ENCODE measurements at regions not wholly inside any gene's neighbourhood (a gene's known extent, or its start where the extent isn't known, plus 50 kb on each side); places are given as distances from the start of the nearest gene placed in this dataset.

GRCh38 chr10:108496106-108496505 lies 1331.6 kb upstream of the SORCS1 start:
- no peak overlapping the region for H3K4me3 Mint-ChIP-seq
- H4K20me1 ChIP-seq (ENCODE audit: control insufficient read depth, insufficient read depth, insufficient read length): no peaks in the 10 kb centered on the region
- no peak overlapping the region for H2BK120ac ChIP-seq (ENCODE audit: low read depth, low read length, poor library complexity, severe bottlenecking)
- H3K4me1 ChIP-seq (ENCODE audit: insufficient read depth, low read length): no peaks in the 10 kb centered on the region
- H3K79me2 ChIP-seq (ENCODE audit: insufficient read depth, low read length): no peaks in the 10 kb centered on the region
- no peak overlapping the region for H2BK15ac ChIP-seq (ENCODE audit: low read depth, low read length)
- no peaks in the 10 kb centered on the region for H3K9me3 ChIP-seq (ENCODE audit: control insufficient read depth, low read depth, low read length)
- H3K27me3 ChIP-seq (ENCODE audit: insufficient read depth, low read length): no peaks in the 10 kb centered on the region
- H3K27me3 Mint-ChIP-seq (ENCODE audit: low read depth): no peaks in the 10 kb centered on the region
- no peak overlapping the region for H3K27ac Mint-ChIP-seq
- H3K14ac ChIP-seq (ENCODE audit: insufficient read depth, low read length): no peak overlapping the region
- H2AK5ac ChIP-seq (ENCODE audit: insufficient read length, low read length): no peak overlapping the region
- no peak overlapping the region for H3K56ac ChIP-seq (ENCODE audit: insufficient read length, low read depth, low read length)
- no peaks in the 10 kb centered on the region for H3K36me3 Mint-ChIP-seq (ENCODE audit: insufficient read depth in 1 of 3, low read depth in 3 of 3)
- no peak overlapping the region for H4K8ac ChIP-seq (replicated peaks; ENCODE audit: insufficient read length, low read depth, low read length)
- H3K4me2 ChIP-seq (ENCODE audit: insufficient read depth, insufficient read length, low read length): no peak overlapping the region
- no peaks in the 10 kb centered on the region for H3K4me1 Mint-ChIP-seq
- no peak overlapping the region for H2AFZ ChIP-seq (ENCODE audit: low read length)
- H4K91ac ChIP-seq (ENCODE audit: insufficient read length, low read depth, low read length): no peak overlapping the region
- no peak for DNase-seq
- H3K23ac ChIP-seq (ENCODE audit: insufficient read length, low read depth, low read length): no peak overlapping the region
- H3K9me3 Mint-ChIP-seq: peaks cover 0 to 3% of the 10 kb centered on the region in 2 experiments; a peak in 2 of 5 replicates
- H3K23me2 ChIP-seq (ENCODE audit: insufficient read length, low read depth, low read length, poor library complexity, severe bottlenecking): no peaks in the 10 kb centered on the region
- H3K27ac ChIP-seq (ENCODE audit: insufficient read length, low read depth, low read length): no peak overlapping the region
- no peak overlapping the region for H2BK20ac ChIP-seq (ENCODE audit: low read depth, low read length, poor library complexity, severe bottlenecking)
- H3K79me1 ChIP-seq (ENCODE audit: insufficient read depth, low read depth, low read length, poor library complexity, severe bottlenecking): no peaks in the 10 kb centered on the region
- no peak overlapping the region for H3K9ac ChIP-seq (ENCODE audit: extremely low read depth, insufficient read length, low read length)
- no peak overlapping the region for H4K5ac ChIP-seq (ENCODE audit: insufficient read length, low read depth, low read length)
- TF ChIP-seq CTCF (conservative IDR thresholded peaks at IDR 0.05): no peak
- no peak overlapping the region for H3T11ph ChIP-seq (ENCODE audit: low read length)
- no peak overlapping the region for H3K4ac ChIP-seq (ENCODE audit: low read depth, low read length)
- H2BK12ac ChIP-seq (ENCODE audit: insufficient read length, low read depth, low read length): no peak overlapping the region
- H3K18ac ChIP-seq (ENCODE audit: insufficient read length, low read depth, low read length): no peak overlapping the region
- no peak overlapping the region for H2BK5ac ChIP-seq (ENCODE audit: insufficient read length, low read length)

Data from H9 (cell line).